ENCODE measurements at regions not wholly inside any gene's neighbourhood (a gene's known extent, or its start where the extent isn't known, plus 50 kb on each side); places are given as distances from the start of the nearest gene placed in this dataset.

GRCh38 chr4:171186700-171187099 lies 626.5 kb upstream of the GALNTL6 start:
- H3K4me3 ChIP-seq (ENCODE audit: low read length) = no peak overlapping the region
- no peaks in the 10 kb centered on the region for H3K79me2 ChIP-seq (ENCODE audit: low read length)
- TF ChIP-seq EZH2 (IDR thresholded peaks at IDR 0.05; ENCODE audit: low read length, unreplicated experiment) = no peak
- TF ChIP-seq CTCF (conservative IDR thresholded peaks at IDR 0.05; ENCODE audit: low read depth, low read length) = no peak; the same call in 1 of the 2 replicates
- TF ChIP-seq EZH2phosphoT487 (IDR thresholded peaks at IDR 0.05; ENCODE audit: borderline replicate concordance, low read length) = no peak
- no peaks in the 10 kb centered on the region for H3K9me2 ChIP-seq (replicated peaks; ENCODE audit: low read length)
- H3K9me3 ChIP-seq (ENCODE audit: low read length) = no peaks in the 10 kb centered on the region
- no peak overlapping the region for H3K9ac ChIP-seq (ENCODE audit: low read length)
- no peaks in the 10 kb centered on the region for H3K27me3 ChIP-seq (ENCODE audit: low read length)
- POLR2A ChIA-PET (ENCODE audit: unreplicated experiment) = no interaction called here
- no peaks in the 10 kb centered on the region for H4K20me1 ChIP-seq (ENCODE audit: low read length)
- intact Hi-C loops (cut with micrococcal nuclease) = no loop called here
- no peak overlapping the region for H3K4me2 ChIP-seq (ENCODE audit: low read length)
- H3K36me3 ChIP-seq (ENCODE audit: low read depth, low read length) = no peaks in the 10 kb centered on the region; the same call in 1 of the 2 replicates
- DNase-seq = no peak
- ATAC-seq = no peak
- no peaks in the 10 kb centered on the region for H3K4me1 ChIP-seq (ENCODE audit: insufficient read depth, low read length)
- no peak overlapping the region for H3K27ac ChIP-seq (ENCODE audit: low read length)
- no peaks in the 10 kb centered on the region for H3F3A ChIP-seq (ENCODE audit: low read length, unreplicated experiment)
- CTCF ChIA-PET = no interaction called here
- BruUV-seq (replicated peaks) = no TSS peak
- no peak overlapping the region for H2AFZ ChIP-seq (ENCODE audit: low read length)

GRCh38 chr4:171181090-171181489 lies 632.1 kb upstream of the GALNTL6 start:
- intact Hi-C loops (cut with micrococcal nuclease) = no loop called here
- Histone ChIP-seq H3K9ac (ENCODE audit: low read length) (no peak overlapping the region), H3K4me3 (ENCODE audit: low read length) (no peak overlapping the region), H3K27ac (ENCODE audit: low read length) (no peak overlapping the region), H3K9me2 (replicated peaks; ENCODE audit: low read length) (no peaks in the 10 kb centered on the region), H2AFZ (ENCODE audit: low read length) (no peak overlapping the region), H3K4me1 (ENCODE audit: insufficient read depth, low read length) (no peaks in the 10 kb centered on the region), H3K36me3 (ENCODE audit: low read depth, low read length) (no peaks in the 10 kb centered on the region), H3F3A (ENCODE audit: low read length, unreplicated experiment) (no peaks in the 10 kb centered on the region), H3K9me3 (ENCODE audit: low read length) (no peaks in the 10 kb centered on the region), H3K4me2 (ENCODE audit: low read length) (no peak overlapping the region), H3K27me3 (ENCODE audit: low read length) (no peaks in the 10 kb centered on the region), H3K79me2 (ENCODE audit: low read length) (no peaks in the 10 kb centered on the region), H4K20me1 (ENCODE audit: low read length) (no peaks in the 10 kb centered on the region)
- CTCF ChIA-PET = no interaction called here
- no TSS peak for BruUV-seq (replicated peaks)
- DNase-seq (no peak), ATAC-seq (no peak)
- no peak for TF ChIP-seq CTCF (conservative IDR thresholded peaks at IDR 0.05; ENCODE audit: low read depth, low read length)
- TF ChIP-seq EZH2 (IDR thresholded peaks at IDR 0.05; ENCODE audit: low read length, unreplicated experiment) = no peak
- no peak for TF ChIP-seq EZH2phosphoT487 (IDR thresholded peaks at IDR 0.05; ENCODE audit: borderline replicate concordance, low read length)
- POLR2A ChIA-PET (ENCODE audit: unreplicated experiment) = no interaction called here

GRCh38 chr4:171170671-171171070 lies 642.5 kb upstream of the GALNTL6 start:
- DNase-seq = no peak
- Histone ChIP-seq H3K9me3 (ENCODE audit: low read length) (no peaks in the 10 kb centered on the region), H2AFZ (ENCODE audit: low read length) (no peak overlapping the region), H3K27me3 (ENCODE audit: low read length) (no peaks in the 10 kb centered on the region), H3K27ac (ENCODE audit: low read length) (no peak overlapping the region), H3K4me3 (ENCODE audit: low read length) (no peak overlapping the region), H3K9ac (ENCODE audit: low read length) (no peak overlapping the region), H3K4me1 (ENCODE audit: insufficient read depth, low read length) (no peaks in the 10 kb centered on the region), H4K20me1 (ENCODE audit: low read length) (no peaks in the 10 kb centered on the region), H3K79me2 (ENCODE audit: low read length) (no peaks in the 10 kb centered on the region), H3K36me3 (ENCODE audit: low read depth, low read length) (no peaks in the 10 kb centered on the region), H3K9me2 (replicated peaks; ENCODE audit: low read length) (no peaks in the 10 kb centered on the region), H3F3A (ENCODE audit: low read length, unreplicated experiment) (no peaks in the 10 kb centered on the region), H3K4me2 (ENCODE audit: low read length) (no peak overlapping the region)
- intact Hi-C loops (cut with micrococcal nuclease) = no loop called here
- BruUV-seq (replicated peaks) = no TSS peak
- CTCF ChIA-PET = no interaction called here
- TF ChIP-seq EZH2 (IDR thresholded peaks at IDR 0.05; ENCODE audit: low read length, unreplicated experiment) (no peak), EZH2phosphoT487 (IDR thresholded peaks at IDR 0.05; ENCODE audit: borderline replicate concordance, low read length) (no peak), CTCF (conservative IDR thresholded peaks at IDR 0.05; ENCODE audit: low read depth, low read length) (no peak)
- POLR2A ChIA-PET (ENCODE audit: unreplicated experiment) = no interaction called here
- no peak for ATAC-seq
